Cardiac muscle cell (in vitro differentiated cells and primary cell): ENCODE measurements at regions not wholly inside any gene's neighbourhood (a gene's known extent, or its start where the extent isn't known, plus 50 kb on each side); places are given as distances from the start of the nearest gene placed in this dataset.

Experiments used
- DNase-seq, 2 donors: peaks; one replicate each; pipeline versions ENCODE4 v3.0.0 to v3.0.0-alpha.2; 2010 to 2017; ENCODE audit warnings: low read depth in 1 of 2, low spot score in 1 of 2
- H3K27ac ChIP-seq: fragments of 200-600 bp; sonication (generic); 2 replicates; pipeline ENCODE4 v1.5.1; 2016
- H3K27me3 ChIP-seq: fragments of 200-600 bp; sonication (generic); 2 replicates; pipeline ENCODE4 v1.6.0; 2016; ENCODE audit warnings: control low read depth
- H3K36me3 ChIP-seq: fragments of 200-600 bp; sonication (generic); 2 replicates; pipeline ENCODE4 v1.5.1; 2016; ENCODE audit warnings: control low read depth
- H3K4me1 ChIP-seq: fragments of 200-600 bp; sonication (generic); 2 replicates; pipeline ENCODE4 v1.8.1; 2017; ENCODE audit warnings: low read depth, mild to moderate bottlenecking, mixed run types
- H3K4me3 ChIP-seq: fragments of 200-600 bp; sonication (generic); 2 replicates; pipeline ENCODE4 v1.5.1; 2016; ENCODE audit warnings: mild to moderate bottlenecking
- H3K9me3 ChIP-seq: fragments of 200-600 bp; sonication (generic); 2 replicates; pipeline ENCODE4 v1.5.1; 2017; ENCODE audit warnings: low read depth, mild to moderate bottlenecking, control low read depth
- CTCF ChIP-seq: IDR thresholded peaks from 2 replicates; pipeline ENCODE4 v1.5.1; 2012; ENCODE audit warnings: low read depth, mild to moderate bottlenecking, low read length

- no peaks in the 10 kb centered on the region for H3K27me3 ChIP-seq
- no peaks in the 10 kb centered on the region for H3K36me3 ChIP-seq
These were observed 1337.1 kb upstream of the PABPC4L start for GRCh38 chr4:135538698-135539097.

GRCh38 chr4:135533053-135533452 lies 1331.5 kb upstream of the PABPC4L start:
- Histone ChIP-seq H3K9me3 (no peaks in the 10 kb centered on the region), H3K36me3 (no peaks in the 10 kb centered on the region), H3K27ac (no peak overlapping the region), H3K4me3 (no peak overlapping the region), H3K27me3 (no peaks in the 10 kb centered on the region), H3K4me1 (no peaks in the 10 kb centered on the region)
- no peak for TF ChIP-seq CTCF
- DNase-seq, result no peak

More at GRCh38 chr4:135538698-135539097, 1337.1 kb upstream of the PABPC4L start:
- DNase-seq, result no peak
- H3K9me3 ChIP-seq, result no peaks in the 10 kb centered on the region
- peaks cover 17% of the 10 kb centered on the region for H3K4me1 ChIP-seq
- no peak for TF ChIP-seq CTCF
- no peak overlapping the region for H3K27ac ChIP-seq
- H3K4me3 ChIP-seq, result no peak overlapping the region

- TF ChIP-seq CTCF, result no peak
- no peaks in the 10 kb centered on the region for H3K36me3 ChIP-seq
- H3K27ac ChIP-seq, result no peak overlapping the region
- H3K9me3 ChIP-seq, result no peaks in the 10 kb centered on the region
- no peak overlapping the region for H3K4me3 ChIP-seq
- no peaks in the 10 kb centered on the region for H3K27me3 ChIP-seq
- no peak for DNase-seq
- no peaks in the 10 kb centered on the region for H3K4me1 ChIP-seq
These were observed 1330.5 kb upstream of the PABPC4L start for GRCh38 chr4:135532132-135532531.

- H3K9me3 ChIP-seq, result no peaks in the 10 kb centered on the region
- H3K4me3 ChIP-seq, result no peak overlapping the region
- H3K27me3 ChIP-seq, result no peaks in the 10 kb centered on the region
- no peak for DNase-seq
- H3K36me3 ChIP-seq, result no peaks in the 10 kb centered on the region
- no peak overlapping the region for H3K27ac ChIP-seq
- TF ChIP-seq CTCF, result no peak
- peaks cover 4% of the 10 kb centered on the region for H3K4me1 ChIP-seq
These were observed 1313.7 kb upstream of the PABPC4L start for GRCh38 chr4:135515295-135515694.

GRCh38 chr4:135510582-135510981 lies 1309.0 kb upstream of the PABPC4L start:
- H3K27ac ChIP-seq, result no peak overlapping the region
- H3K4me3 ChIP-seq, result no peak overlapping the region
- no peak for TF ChIP-seq CTCF
- DNase-seq, result no peak
- H3K9me3 ChIP-seq, result no peaks in the 10 kb centered on the region
- no peaks in the 10 kb centered on the region for H3K27me3 ChIP-seq
- peaks cover 4% of the 10 kb centered on the region for H3K4me1 ChIP-seq
- H3K36me3 ChIP-seq, result no peaks in the 10 kb centered on the region
